ENCODE measurements at regions not wholly inside any gene's neighbourhood (a gene's known extent, or its start where the extent isn't known, plus 50 kb on each side); places are given as distances from the start of the nearest gene placed in this dataset.

GRCh38 chr6:170035901-170036304 lies 255.0 kb downstream of the DLL1 start:
- DNase-seq (ENCODE audit: low spot score in 2 of 2) (no peak), ATAC-seq (replicated peaks; ENCODE audit: extremely low read depth, poor library complexity, severe bottlenecking) (no peak)
- H3K9me3 Mint-ChIP-seq = peaks cover 13% of the 10 kb centered on the region
- H3K4me1 Mint-ChIP-seq = no peaks in the 10 kb centered on the region
- peaks cover 28% of the 10 kb centered on the region for H3K27me3 Mint-ChIP-seq
- H3K27ac Mint-ChIP-seq (ENCODE audit: low read depth) = no peak overlapping the region
- peaks cover 3% of the 10 kb centered on the region for H3K36me3 Mint-ChIP-seq (ENCODE audit: insufficient read depth)
- H3K4me3 Mint-ChIP-seq = no peak overlapping the region

- ATAC-seq (replicated peaks; ENCODE audit: extremely low read depth, poor library complexity, severe bottlenecking) = no peak
- no peak for DNase-seq (ENCODE audit: low spot score in 2 of 2)
- Mint-ChIP-seq H3K4me1 (no peaks in the 10 kb centered on the region), H3K9me3 (peaks cover 13% of the 10 kb centered on the region), H3K4me3 (no peak overlapping the region), H3K27me3 (peaks cover 19% of the 10 kb centered on the region), H3K36me3 (ENCODE audit: insufficient read depth) (peaks cover 3% of the 10 kb centered on the region), H3K27ac (ENCODE audit: low read depth) (no peak overlapping the region)
Measured at GRCh38 chr6:170035044-170035443, 255.8 kb downstream of the DLL1 start.

GRCh38 chr6:170034294-170034693 lies 256.6 kb downstream of the DLL1 start:
- H3K36me3 Mint-ChIP-seq (ENCODE audit: insufficient read depth) = peaks cover 2% of the 10 kb centered on the region
- DNase-seq (ENCODE audit: low spot score in 2 of 2) (no peak), ATAC-seq (replicated peaks; ENCODE audit: extremely low read depth, poor library complexity, severe bottlenecking) (no peak)
- peaks cover 13% of the 10 kb centered on the region for H3K9me3 Mint-ChIP-seq
- H3K4me3 Mint-ChIP-seq = no peak overlapping the region
- no peaks in the 10 kb centered on the region for H3K4me1 Mint-ChIP-seq
- no peak overlapping the region for H3K27ac Mint-ChIP-seq (ENCODE audit: low read depth)
- H3K27me3 Mint-ChIP-seq = peaks cover 12% of the 10 kb centered on the region

- Mint-ChIP-seq H3K27ac (ENCODE audit: low read depth) (no peak overlapping the region), H3K4me3 (no peak overlapping the region), H3K9me3 (peaks cover 13% of the 10 kb centered on the region), H3K36me3 (ENCODE audit: insufficient read depth) (peaks cover 2% of the 10 kb centered on the region), H3K27me3 (peaks cover 7% of the 10 kb centered on the region), H3K4me1 (no peaks in the 10 kb centered on the region)
- DNase-seq (ENCODE audit: low spot score in 2 of 2) (no peak), ATAC-seq (replicated peaks; ENCODE audit: extremely low read depth, poor library complexity, severe bottlenecking) (no peak)
Measured at GRCh38 chr6:170033666-170034065, 257.2 kb downstream of the DLL1 start.

- Mint-ChIP-seq H3K9me3 (peaks cover 13% of the 10 kb centered on the region), H3K4me1 (peaks cover 3% of the 10 kb centered on the region), H3K4me3 (no peak overlapping the region), H3K36me3 (ENCODE audit: insufficient read depth) (peaks cover 2% of the 10 kb centered on the region), H3K27me3 (peaks cover 7% of the 10 kb centered on the region), H3K27ac (ENCODE audit: low read depth) (no peak overlapping the region)
- DNase-seq (ENCODE audit: low spot score in 2 of 2) = no peak
- ATAC-seq (replicated peaks; ENCODE audit: extremely low read depth, poor library complexity, severe bottlenecking) = no peak
Measured at GRCh38 chr6:170032706-170033309, 258.1 kb downstream of the DLL1 start.

- H3K4me1 Mint-ChIP-seq = peaks cover 6% of the 10 kb centered on the region
- H3K27ac Mint-ChIP-seq (ENCODE audit: low read depth) = no peak overlapping the region
- H3K36me3 Mint-ChIP-seq (ENCODE audit: insufficient read depth) = peaks cover 2% of the 10 kb centered on the region
- H3K9me3 Mint-ChIP-seq = peaks cover 13% of the 10 kb centered on the region
- peaks cover 7% of the 10 kb centered on the region for H3K27me3 Mint-ChIP-seq
- DNase-seq (ENCODE audit: low spot score in 2 of 2) (no peak), ATAC-seq (replicated peaks; ENCODE audit: extremely low read depth, poor library complexity, severe bottlenecking) (no peak)
- H3K4me3 Mint-ChIP-seq = no peak overlapping the region
Measured at GRCh38 chr6:170032197-170032596, 258.7 kb downstream of the DLL1 start.

- Mint-ChIP-seq H3K9me3 (peaks cover 11% of the 10 kb centered on the region), H3K4me3 (no peak overlapping the region), H3K4me1 (peaks cover 6% of the 10 kb centered on the region), H3K27me3 (peaks cover 7% of the 10 kb centered on the region), H3K36me3 (ENCODE audit: insufficient read depth) (peaks cover 2% of the 10 kb centered on the region), H3K27ac (ENCODE audit: low read depth) (no peak overlapping the region)
- DNase-seq (ENCODE audit: low spot score in 2 of 2) (no peak), ATAC-seq (replicated peaks; ENCODE audit: extremely low read depth, poor library complexity, severe bottlenecking) (no peak)
Measured at GRCh38 chr6:170031684-170032121, 259.2 kb downstream of the DLL1 start.

GRCh38 chr6:170030821-170031471 lies 259.9 kb downstream of the DLL1 start:
- ATAC-seq (replicated peaks; ENCODE audit: extremely low read depth, poor library complexity, severe bottlenecking) (no peak), DNase-seq (ENCODE audit: low spot score in 2 of 2) (no peak)
- H3K27me3 Mint-ChIP-seq = peaks cover 7% of the 10 kb centered on the region
- H3K36me3 Mint-ChIP-seq (ENCODE audit: insufficient read depth) = no peaks in the 10 kb centered on the region
- H3K9me3 Mint-ChIP-seq = peaks cover 6% of the 10 kb centered on the region
- no peak overlapping the region for H3K27ac Mint-ChIP-seq (ENCODE audit: low read depth)
- no peak overlapping the region for H3K4me3 Mint-ChIP-seq
- H3K4me1 Mint-ChIP-seq = peaks cover 6% of the 10 kb centered on the region

- Mint-ChIP-seq H3K4me1 (peaks cover 6% of the 10 kb centered on the region), H3K36me3 (ENCODE audit: insufficient read depth) (no peaks in the 10 kb centered on the region), H3K27ac (ENCODE audit: low read depth) (no peak overlapping the region), H3K9me3 (peaks cover 6% of the 10 kb centered on the region), H3K27me3 (peaks cover 7% of the 10 kb centered on the region), H3K4me3 (no peak overlapping the region)
- DNase-seq (ENCODE audit: low spot score in 2 of 2) = no peak
- ATAC-seq (replicated peaks; ENCODE audit: extremely low read depth, poor library complexity, severe bottlenecking) = no peak
Measured at GRCh38 chr6:170030284-170030815, 260.5 kb downstream of the DLL1 start.

GRCh38 chr6:170029416-170030283 lies 261.2 kb downstream of the DLL1 start:
- H3K4me3 Mint-ChIP-seq = no peak overlapping the region
- no peak for ATAC-seq (replicated peaks; ENCODE audit: extremely low read depth, poor library complexity, severe bottlenecking)
- H3K4me1 Mint-ChIP-seq = peaks cover 6% of the 10 kb centered on the region
- peaks cover 7% of the 10 kb centered on the region for H3K27me3 Mint-ChIP-seq
- no peak overlapping the region for H3K27ac Mint-ChIP-seq (ENCODE audit: low read depth)
- DNase-seq (ENCODE audit: low spot score in 2 of 2) = no peak
- H3K36me3 Mint-ChIP-seq (ENCODE audit: insufficient read depth) = no peaks in the 10 kb centered on the region
- H3K9me3 Mint-ChIP-seq = peaks cover 6% of the 10 kb centered on the region

GRCh38 chr6:170028629-170029345 lies 262.1 kb downstream of the DLL1 start:
- DNase-seq (ENCODE audit: low spot score in 2 of 2) (no peak), ATAC-seq (replicated peaks; ENCODE audit: extremely low read depth, poor library complexity, severe bottlenecking) (no peak)
- Mint-ChIP-seq H3K4me3 (no peak overlapping the region), H3K27me3 (peaks cover 3% of the 10 kb centered on the region), H3K4me1 (peaks cover 6% of the 10 kb centered on the region), H3K36me3 (ENCODE audit: insufficient read depth) (no peaks in the 10 kb centered on the region), H3K27ac (ENCODE audit: low read depth) (no peak overlapping the region), H3K9me3 (peaks cover 6% of the 10 kb centered on the region)

- Mint-ChIP-seq H3K27ac (ENCODE audit: low read depth) (no peak overlapping the region), H3K27me3 (peaks cover 1% of the 10 kb centered on the region), H3K36me3 (ENCODE audit: insufficient read depth) (no peaks in the 10 kb centered on the region), H3K4me1 (peaks cover 6% of the 10 kb centered on the region), H3K9me3 (no peaks in the 10 kb centered on the region), H3K4me3 (no peak overlapping the region)
- ATAC-seq (replicated peaks; ENCODE audit: extremely low read depth, poor library complexity, severe bottlenecking) (no peak), DNase-seq (ENCODE audit: low spot score in 2 of 2) (no peak)
Measured at GRCh38 chr6:170027647-170028043, 263.2 kb downstream of the DLL1 start.
